ENCODE measurements at regions not wholly inside any gene's neighbourhood (a gene's known extent, or its start where the extent isn't known, plus 50 kb on each side); places are given as distances from the start of the nearest gene placed in this dataset.

DNA sequence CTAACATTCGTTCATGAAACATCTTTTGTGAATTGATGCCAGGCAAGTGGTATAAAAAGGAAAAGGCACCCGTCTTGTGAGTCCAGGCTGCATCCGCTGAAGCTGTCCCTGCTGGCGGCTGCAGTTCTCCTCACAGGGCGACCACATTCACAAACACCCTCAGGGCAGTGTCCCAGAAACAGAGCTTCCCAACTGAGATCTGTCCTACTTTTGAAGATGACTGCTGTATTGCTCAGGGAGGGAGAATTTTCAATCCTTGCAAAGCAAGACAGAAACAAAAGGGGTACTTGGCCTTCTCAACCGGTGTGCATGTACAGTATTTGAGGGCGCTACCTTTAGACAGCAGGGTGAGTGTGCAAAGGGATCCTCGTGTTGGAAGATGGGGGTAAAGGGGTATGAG lies 316.1 kb downstream of the GADD45G start:
- DNase-seq = no peak

- no peak for DNase-seq
Measured at GRCh38 chr9:89922099-89922498, 317.3 kb downstream of the GADD45G start.

DNA sequence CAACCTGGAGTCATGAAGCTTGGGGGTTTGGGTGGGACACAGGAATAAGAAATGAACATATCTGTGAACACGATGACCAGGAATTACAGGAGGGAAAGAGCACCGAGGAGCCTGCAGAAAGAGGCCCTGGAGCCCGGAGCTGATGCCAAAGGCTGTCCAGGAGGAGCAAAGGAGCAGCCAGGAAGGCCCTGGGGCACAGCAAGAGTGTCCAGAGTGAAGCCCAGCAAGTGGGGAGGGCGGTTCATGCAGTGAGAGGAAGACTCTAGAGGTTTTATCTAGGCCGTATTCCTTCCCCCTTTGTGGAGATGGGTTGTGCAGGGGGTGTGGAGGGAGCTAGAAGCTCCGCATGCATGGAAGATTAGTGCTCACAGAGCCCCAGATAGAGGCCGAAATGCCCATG lies 318.4 kb downstream of the GADD45G start:
- DNase-seq = no peak

- no peak for DNase-seq
Measured at GRCh38 chr9:89923961-89924504, 319.2 kb downstream of the GADD45G start.

GRCh38 chr9:89924611-89925010 lies 319.8 kb downstream of the GADD45G start:
- no peak for DNase-seq

GRCh38 chr9:89926167-89926566 lies 321.4 kb downstream of the GADD45G start:
- DNase-seq = no peak

DNA sequence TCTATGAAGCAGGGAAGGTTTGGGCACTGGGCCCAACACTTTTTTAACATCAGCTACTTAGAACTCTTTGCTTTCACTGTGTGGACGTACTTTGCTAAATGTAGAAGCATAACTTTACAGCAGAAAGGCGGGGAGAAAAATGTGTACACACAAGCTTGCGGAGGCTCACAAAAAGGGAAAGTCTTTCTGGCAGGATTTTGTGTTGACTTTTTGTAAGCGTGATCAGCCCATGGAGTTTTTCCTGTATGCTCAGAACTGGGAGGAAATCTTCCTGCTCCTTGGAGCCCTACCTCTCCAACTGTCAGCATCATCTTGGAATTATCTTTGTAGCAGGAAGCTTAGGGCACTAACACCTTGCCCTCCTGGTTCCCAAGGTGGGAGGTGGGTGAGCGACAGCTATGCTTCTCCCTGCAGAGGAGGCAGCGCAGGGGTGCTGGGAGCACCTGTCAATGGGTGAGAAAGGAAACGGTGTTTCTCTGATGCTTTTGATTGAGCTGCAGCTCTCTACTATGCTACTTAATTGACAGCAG lies 321.9 kb downstream of the GADD45G start:
- no peak for DNase-seq

DNA sequence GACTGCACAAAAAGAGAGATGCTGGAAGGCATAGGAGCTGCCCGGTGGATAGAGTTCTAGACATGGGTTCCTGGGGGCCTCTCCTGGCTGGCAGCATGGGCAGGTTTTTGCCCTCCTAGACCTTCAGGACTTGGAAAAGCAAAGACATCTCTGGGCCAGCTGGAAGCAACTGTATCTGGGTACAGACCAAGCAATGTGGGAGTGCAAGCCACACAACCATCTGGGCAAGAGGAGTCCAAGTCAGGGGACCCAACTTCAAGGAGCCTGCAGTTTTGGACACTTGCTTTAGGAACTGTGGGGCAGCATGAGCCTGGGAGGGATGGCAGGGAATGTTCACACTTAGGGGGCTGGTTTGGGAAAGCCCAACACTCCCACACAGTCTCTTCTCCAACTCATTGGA lies 323.3 kb downstream of the GADD45G start:
- no peak for DNase-seq

DNA sequence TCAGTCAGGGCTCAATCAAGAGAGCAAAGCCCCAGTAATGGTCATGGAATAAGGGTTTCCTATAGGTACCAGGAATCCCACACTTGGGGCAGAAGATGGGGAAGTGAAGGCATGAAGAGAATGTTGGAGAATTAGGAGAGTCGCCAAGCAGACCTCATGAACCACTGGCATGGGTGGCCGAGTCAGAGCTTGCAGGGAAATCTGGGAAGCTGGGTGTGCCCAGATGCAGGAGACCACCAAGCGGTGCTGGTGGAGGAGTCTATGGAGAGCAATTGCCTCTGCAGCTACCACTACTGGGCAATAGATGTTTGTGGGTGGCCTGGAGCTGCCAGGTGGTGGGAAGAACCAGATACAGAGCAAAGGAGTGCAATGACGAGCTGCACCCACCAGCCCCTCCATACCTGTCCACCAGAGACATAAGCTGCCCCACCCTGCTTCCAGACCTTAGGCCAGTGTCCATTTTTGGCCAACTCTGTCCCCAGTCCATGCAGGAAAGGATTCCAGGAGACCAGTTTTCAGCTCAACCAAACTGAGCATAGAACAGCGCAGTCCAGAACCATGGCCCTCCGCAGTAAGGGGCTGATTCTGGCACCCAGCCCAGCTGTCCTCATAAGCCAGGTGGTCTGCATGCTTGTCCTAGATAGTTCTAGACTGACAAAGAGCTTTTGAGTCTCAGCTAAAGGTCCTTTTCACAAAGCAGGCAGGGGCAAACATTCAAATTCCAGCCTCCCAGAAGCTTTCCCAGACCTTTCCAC lies 323.9 kb downstream of the GADD45G start:
- DNase-seq = no peak

- no peak for DNase-seq
Measured at GRCh38 chr9:89929315-89929672, 324.5 kb downstream of the GADD45G start.

- no peak for DNase-seq
Measured at GRCh38 chr9:89929673-89930480, 325.1 kb downstream of the GADD45G start.

DNA sequence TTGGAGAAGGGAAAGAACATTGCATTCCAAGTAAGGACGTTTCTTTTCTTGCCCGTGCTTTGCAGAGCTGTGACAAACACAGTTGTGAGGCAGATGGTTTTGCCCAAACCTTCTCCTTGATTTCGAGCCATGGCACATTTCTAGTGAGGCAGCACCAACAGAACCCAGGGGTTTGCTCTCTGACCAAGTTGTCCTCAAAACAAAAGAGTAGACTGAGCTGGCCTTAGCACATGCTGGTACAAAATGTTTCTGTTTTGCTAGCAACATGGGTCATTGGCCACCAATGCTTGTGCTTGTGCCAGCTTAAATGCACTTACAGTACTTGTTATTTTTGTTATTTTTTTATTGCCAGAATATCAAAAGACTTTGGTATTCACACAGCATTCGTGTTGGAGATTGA lies 328.8 kb downstream of the GADD45G start:
- DNase-seq = no peak

DNA sequence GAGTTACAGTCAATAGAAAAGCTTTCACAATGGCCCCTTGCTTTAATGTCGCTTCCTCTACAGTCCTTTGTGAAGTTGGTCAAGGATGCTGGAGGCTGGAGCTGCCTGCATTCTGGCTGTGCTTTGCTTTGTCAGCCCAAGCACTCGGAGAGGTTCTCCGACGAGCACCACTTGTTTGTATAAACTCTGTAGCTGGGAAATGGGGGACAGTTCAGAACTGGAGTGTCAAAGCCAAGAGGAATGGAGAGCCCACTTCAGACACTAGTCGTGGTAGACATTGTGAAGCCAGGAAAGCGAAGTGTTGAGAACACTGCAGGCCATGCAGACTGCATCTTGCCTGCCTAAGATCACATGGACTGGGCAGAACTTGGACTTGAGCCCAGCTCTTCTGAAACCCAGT lies 330.3 kb downstream of the GADD45G start:
- DNase-seq = no peak

- no peak for DNase-seq
Measured at GRCh38 chr9:89935801-89936200, 331.0 kb downstream of the GADD45G start.

- DNase-seq = no peak
Measured at GRCh38 chr9:89937051-89937450, 332.2 kb downstream of the GADD45G start.

- DNase-seq = no peak
Measured at GRCh38 chr9:89939181-89939580, 334.4 kb downstream of the GADD45G start.

DNA sequence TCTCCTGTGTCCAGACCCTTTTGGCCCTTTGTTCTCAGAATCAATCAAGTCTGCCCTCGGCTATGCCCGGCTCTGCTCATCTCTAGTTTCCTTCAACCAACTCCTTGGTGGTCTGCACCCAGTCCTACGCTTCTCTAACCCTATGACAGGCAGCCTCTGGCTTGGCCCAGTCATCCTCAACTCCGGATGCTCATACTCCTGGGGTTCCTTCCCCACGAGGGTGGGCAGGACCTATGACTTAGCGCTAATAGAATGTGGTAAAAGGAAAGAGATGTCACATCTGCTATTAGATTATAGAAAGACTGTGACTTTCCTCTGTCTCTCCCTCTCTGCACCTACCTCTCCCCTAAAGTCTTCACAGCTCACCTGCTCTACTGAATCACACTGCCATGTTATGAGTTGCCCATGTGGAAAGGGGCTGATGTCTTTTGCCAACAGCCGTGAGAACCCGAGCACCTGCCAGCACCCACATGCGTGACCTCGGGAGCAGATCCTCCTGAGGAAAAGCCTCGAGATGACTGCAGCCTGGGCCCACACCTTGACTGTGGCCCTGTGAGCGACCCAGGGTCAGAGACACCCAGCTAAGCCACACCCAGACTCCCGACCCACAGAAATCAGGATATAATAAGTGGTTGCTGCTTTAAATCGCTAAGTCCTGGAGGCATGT lies 334.9 kb downstream of the GADD45G start:
- DNase-seq = no peak

GRCh38 chr9:89940625-89941024 lies 335.8 kb downstream of the GADD45G start:
- DNase-seq = no peak

DNA sequence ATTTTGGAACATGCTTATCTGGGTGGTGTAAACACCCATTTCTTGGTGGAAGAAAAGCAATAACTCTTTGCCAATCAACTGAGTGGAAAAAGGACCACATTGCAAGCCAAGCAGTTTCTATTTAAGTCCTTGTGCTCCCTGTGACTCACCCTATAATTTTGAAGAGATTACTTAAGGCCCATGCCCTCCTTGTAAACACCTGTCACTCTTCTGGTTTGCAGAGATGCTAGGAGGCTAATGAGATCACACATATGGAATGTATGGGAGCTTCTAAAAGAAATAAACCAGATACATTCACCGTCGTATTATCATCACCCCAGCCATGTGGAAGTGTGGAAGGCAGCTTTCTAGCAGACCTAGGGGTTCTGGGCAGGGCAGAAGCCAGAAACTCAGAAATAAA lies 337.1 kb downstream of the GADD45G start:
- no peak for DNase-seq

DNA sequence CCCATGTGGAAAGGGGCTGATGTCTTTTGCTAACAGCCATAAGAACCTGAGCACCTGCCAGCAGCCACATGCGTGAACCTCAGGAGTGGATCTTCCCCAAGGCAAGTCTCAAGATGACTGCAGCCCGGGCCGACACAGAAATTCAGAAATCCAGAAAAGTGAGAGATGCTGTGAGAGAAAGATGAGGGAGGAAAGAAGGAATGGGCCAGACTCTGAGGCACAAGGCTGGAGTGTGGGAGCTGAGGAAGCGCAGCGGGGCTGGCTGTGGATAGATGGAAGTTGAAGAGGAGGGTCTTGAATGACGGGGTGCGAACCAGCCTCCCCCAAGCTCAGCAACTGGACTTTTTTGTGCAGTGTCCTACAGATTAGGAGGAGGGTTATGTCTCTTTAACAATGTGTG lies 337.8 kb downstream of the GADD45G start:
- no peak for DNase-seq

- DNase-seq = no peak
Measured at GRCh38 chr9:89943309-89943708, 338.5 kb downstream of the GADD45G start.

GRCh38 chr9:89943728-89944127 lies 338.9 kb downstream of the GADD45G start:
- no peak for DNase-seq

GRCh38 chr9:89945133-89945532 lies 340.3 kb downstream of the GADD45G start:
- peak; percentile 8 for DNase-seq
